ENCODE measurements at regions not wholly inside any gene's neighbourhood (a gene's known extent, or its start where the extent isn't known, plus 50 kb on each side); places are given as distances from the start of the nearest gene placed in this dataset.
"Not testable (repeated sequence)": the region's sequence is repeated elsewhere in the genome, so short reads cannot be mapped to it uniquely, and the experiment has no call there.

- DNase-seq: no peak
Measured at GRCh38 chr11:41519696-41520095, 60.2 kb upstream of the LRRC4C start.

GRCh38 chr11:41522391-41522790 lies 62.9 kb upstream of the LRRC4C start:
- no peak for DNase-seq

- DNase-seq: no peak
Measured at GRCh38 chr11:41522899-41523672, 63.6 kb upstream of the LRRC4C start.

GRCh38 chr11:41527530-41527929 lies 68.1 kb upstream of the LRRC4C start:
- no peak for DNase-seq

GRCh38 chr11:41532413-41532812 lies 73.0 kb upstream of the LRRC4C start:
- DNase-seq: no peak

- DNase-seq: no peak
Measured at GRCh38 chr11:41533761-41534160, 74.3 kb upstream of the LRRC4C start.

GRCh38 chr11:41534391-41534790 lies 74.9 kb upstream of the LRRC4C start:
- no peak for DNase-seq

GRCh38 chr11:41534861-41535260 lies 75.4 kb upstream of the LRRC4C start:
- no peak for DNase-seq

GRCh38 chr11:41536021-41536568 lies 76.6 kb upstream of the LRRC4C start:
- DNase-seq: no peak

- not testable (repeated sequence) for DNase-seq
Measured at GRCh38 chr11:41544902-41545301, 85.5 kb upstream of the LRRC4C start.

GRCh38 chr11:41578421-41579051 lies 119.1 kb upstream of the LRRC4C start:
- DNase-seq: no peak

GRCh38 chr11:41579546-41579945 lies 120.1 kb upstream of the LRRC4C start:
- no peak for DNase-seq

- no peak for DNase-seq
Measured at GRCh38 chr11:41609511-41609910, 150.1 kb upstream of the LRRC4C start.

- DNase-seq: no peak
Measured at GRCh38 chr11:41612415-41612814, 153.0 kb upstream of the LRRC4C start.

GRCh38 chr11:41613326-41613725 lies 153.9 kb upstream of the LRRC4C start:
- DNase-seq: no peak

- DNase-seq: no peak
Measured at GRCh38 chr11:41622707-41623359, 163.4 kb upstream of the LRRC4C start.

- DNase-seq: no peak
Measured at GRCh38 chr11:41659985-41660384, 200.5 kb upstream of the LRRC4C start.

- DNase-seq: no peak
Measured at GRCh38 chr11:41660585-41660984, 201.1 kb upstream of the LRRC4C start.

- no peak for DNase-seq
Measured at GRCh38 chr11:41665441-41666360, 206.2 kb upstream of the LRRC4C start.

- no peak for DNase-seq
Measured at GRCh38 chr11:41666951-41667653, 207.7 kb upstream of the LRRC4C start.

- DNase-seq: no peak
Measured at GRCh38 chr11:41675205-41675604, 215.8 kb upstream of the LRRC4C start.

GRCh38 chr11:41713030-41713429 lies 253.6 kb upstream of the LRRC4C start:
- DNase-seq: no peak

All from T-helper 1 cell (primary cell).